Lower leg skin (tissue), 3 donors: ENCODE measurements at regions not wholly inside any gene's neighbourhood (a gene's known extent, or its start where the extent isn't known, plus 50 kb on each side); places are given as distances from the start of the nearest gene placed in this dataset.

ENCODE experiments used
- POLR2A ChIP-seq, 2 donors: fragments of 450-650 bp; IDR thresholded peaks; one replicate each; pipeline ENCODE4 v1.6.1; 2016 to 2017; ENCODE audit warnings: antibody characterized with exemption in 2 of 2, mild to moderate bottlenecking in 1 of 2, moderate library complexity in 1 of 2
- TF ChIP-seq, protein P1 (sequence below), 3 donors: fragments of 450-650 bp; IDR thresholded peaks; one replicate each; pipeline ENCODE4 v1.5.1; 2016; ENCODE audit warnings: antibody characterized with exemption in 3 of 3, mild to moderate bottlenecking in 3 of 3, moderate library complexity in 2 of 3

- no peak for TF ChIP-seq POLR2A (IDR thresholded peaks at IDR 0.05)
- TF ChIP-seq, protein P1, sequence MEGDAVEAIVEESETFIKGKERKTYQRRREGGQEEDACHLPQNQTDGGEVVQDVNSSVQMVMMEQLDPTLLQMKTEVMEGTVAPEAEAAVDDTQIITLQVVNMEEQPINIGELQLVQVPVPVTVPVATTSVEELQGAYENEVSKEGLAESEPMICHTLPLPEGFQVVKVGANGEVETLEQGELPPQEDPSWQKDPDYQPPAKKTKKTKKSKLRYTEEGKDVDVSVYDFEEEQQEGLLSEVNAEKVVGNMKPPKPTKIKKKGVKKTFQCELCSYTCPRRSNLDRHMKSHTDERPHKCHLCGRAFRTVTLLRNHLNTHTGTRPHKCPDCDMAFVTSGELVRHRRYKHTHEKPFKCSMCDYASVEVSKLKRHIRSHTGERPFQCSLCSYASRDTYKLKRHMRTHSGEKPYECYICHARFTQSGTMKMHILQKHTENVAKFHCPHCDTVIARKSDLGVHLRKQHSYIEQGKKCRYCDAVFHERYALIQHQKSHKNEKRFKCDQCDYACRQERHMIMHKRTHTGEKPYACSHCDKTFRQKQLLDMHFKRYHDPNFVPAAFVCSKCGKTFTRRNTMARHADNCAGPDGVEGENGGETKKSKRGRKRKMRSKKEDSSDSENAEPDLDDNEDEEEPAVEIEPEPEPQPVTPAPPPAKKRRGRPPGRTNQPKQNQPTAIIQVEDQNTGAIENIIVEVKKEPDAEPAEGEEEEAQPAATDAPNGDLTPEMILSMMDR (IDR thresholded peaks at IDR 0.05) = no peak
Observed at GRCh38 chr6:163738304-163738703, 323.8 kb downstream of the QKI start.
